Suprapubic skin (tissue), 4 donors: ENCODE measurements at regions not wholly inside any gene's neighbourhood (a gene's known extent, or its start where the extent isn't known, plus 50 kb on each side); places are given as distances from the start of the nearest gene placed in this dataset.

Experiments used
- DNase-seq, 2 donors: peaks; one replicate each; pipeline ENCODE4 v3.0.0-alpha.2; 2019; ENCODE audit warnings: low spot score in 2 of 2
- H3K27ac ChIP-seq: fragments of 200-600 bp; sonication (generic); one replicate; pipeline ENCODE4 v1.5.1; 2019
- H3K27me3 ChIP-seq: fragments of 200-600 bp; sonication (generic); one replicate; pipeline ENCODE4 v1.5.1; 2019
- H3K36me3 ChIP-seq: fragments of 200-600 bp; sonication (generic); one replicate; pipeline ENCODE4 v1.5.1; 2019
- H3K4me1 ChIP-seq: fragments of 200-600 bp; sonication (generic); one replicate; pipeline ENCODE4 v1.5.1; 2019
- H3K4me3 ChIP-seq: fragments of 200-600 bp; sonication (generic); one replicate; pipeline ENCODE4 v1.5.1; 2019; ENCODE audit warnings: mild to moderate bottlenecking
- H3K9me3 ChIP-seq: fragments of 200-600 bp; sonication (generic); one replicate; pipeline ENCODE4 v1.5.1; 2019
- CTCF ChIP-seq, 2 donors: fragments of 200-600 bp in 1 of 2; fragments of 450-650 bp in 1 of 2; sonication (generic) in 1 of 2; IDR thresholded peaks; one replicate each; pipeline ENCODE4 v1.5.1; 2016 to 2019; ENCODE audit warnings: antibody characterized with exemption in 2 of 2, mild to moderate bottlenecking in 1 of 2, moderate library complexity in 1 of 2
- EP300 ChIP-seq: sonication (generic); formaldehyde crosslinking; IDR thresholded peaks from one replicate; pipeline ENCODE4 v1.6.1; 2017; ENCODE audit warnings: antibody characterized with exemption
- POLR2A ChIP-seq, 2 donors: fragments of 450-650 bp; IDR thresholded peaks; one replicate each; pipeline ENCODE4 v1.6.1; 2017; ENCODE audit warnings: antibody characterized with exemption in 2 of 2, mild to moderate bottlenecking in 2 of 2, moderate library complexity in 2 of 2
- POLR2AphosphoS5 ChIP-seq, 3 donors: sonication (generic); formaldehyde crosslinking; IDR thresholded peaks; one replicate each; pipeline ENCODE4 v1.6.1; 2017; ENCODE audit warnings: antibody characterized with exemption in 3 of 3
- WGBS: methylation state at CpG from one replicate; pipeline ENCODE4 v1.1.5; 2018; 5-methylcytosine and 5-hydroxymethylcytosine counted together

DNA sequence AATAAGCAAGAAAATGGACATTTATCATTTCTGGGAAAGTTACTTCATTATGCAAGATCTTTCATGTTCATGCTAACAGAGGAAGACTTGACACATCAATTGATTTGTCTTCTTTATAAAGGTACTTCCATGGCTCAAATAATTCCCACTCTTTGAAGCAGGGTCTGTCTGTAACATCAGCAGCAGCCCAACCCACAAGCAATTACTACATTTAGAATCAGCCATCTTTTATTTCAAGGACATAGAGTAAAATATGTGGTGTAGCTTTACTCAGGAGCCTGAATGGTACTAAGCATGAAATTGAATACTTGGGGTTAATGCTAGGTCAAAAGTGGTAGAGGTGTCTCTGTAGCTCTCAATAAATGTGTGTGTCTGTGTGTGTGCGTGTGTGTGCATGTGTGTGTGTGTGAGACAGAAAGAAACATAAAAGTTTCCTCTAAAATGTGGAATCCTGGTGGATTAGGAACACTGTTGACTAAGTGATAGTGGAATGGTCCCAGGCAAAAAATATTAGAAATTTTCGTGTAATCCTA is 581.1 kb downstream of the CAAP1 start:
- 78% methylated on average over 2 of the region's 2 CpGs for WGBS
- H3K4me3 ChIP-seq = no peak overlapping the region
- DNase-seq = no peak
- TF ChIP-seq EP300 (no peak), POLR2AphosphoS5 (IDR thresholded peaks at IDR 0.05) (no peak), CTCF (IDR thresholded peaks at IDR 0.05) (no peak), POLR2A (IDR thresholded peaks at IDR 0.05) (no peak)
- H3K36me3 ChIP-seq = no peaks in the 10 kb centered on the region
- H3K27me3 ChIP-seq = no peaks in the 10 kb centered on the region
- H3K4me1 ChIP-seq = no peaks in the 10 kb centered on the region
- no peak overlapping the region for H3K27ac ChIP-seq
- H3K9me3 ChIP-seq = no peaks in the 10 kb centered on the region

DNA sequence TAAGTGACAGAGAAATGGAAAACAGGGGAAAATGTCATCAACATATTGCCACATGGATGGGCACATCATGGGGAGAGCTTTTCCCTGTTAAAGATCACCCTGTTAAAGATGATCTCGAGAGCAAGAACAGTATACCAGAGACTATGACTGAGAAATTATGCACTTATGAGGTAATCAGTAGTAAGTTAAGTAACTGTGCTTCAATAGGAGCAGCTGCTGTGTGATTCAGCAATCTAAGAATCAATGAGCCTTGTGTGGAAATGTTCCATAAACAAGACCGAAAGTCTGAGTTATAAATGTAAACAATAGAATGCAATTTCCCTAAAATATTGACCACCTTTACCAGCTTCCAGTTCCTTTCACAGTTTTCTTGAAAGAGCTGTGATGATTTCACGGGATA is 582.3 kb downstream of the CAAP1 start:
- Histone ChIP-seq H3K27ac (no peak overlapping the region), H3K4me3 (no peak overlapping the region), H3K27me3 (no peaks in the 10 kb centered on the region), H3K36me3 (no peaks in the 10 kb centered on the region), H3K4me1 (no peaks in the 10 kb centered on the region), H3K9me3 (no peaks in the 10 kb centered on the region)
- no peak for DNase-seq
- TF ChIP-seq EP300 (no peak), POLR2AphosphoS5 (IDR thresholded peaks at IDR 0.05) (no peak), POLR2A (IDR thresholded peaks at IDR 0.05) (no peak), CTCF (IDR thresholded peaks at IDR 0.05) (no peak)
- 81% methylated on average over 3 of the region's 3 CpGs for WGBS

- Histone ChIP-seq H3K4me1 (no peaks in the 10 kb centered on the region), H3K27me3 (no peaks in the 10 kb centered on the region), H3K27ac (no peak overlapping the region), H3K36me3 (no peaks in the 10 kb centered on the region), H3K9me3 (no peaks in the 10 kb centered on the region), H3K4me3 (no peak overlapping the region)
- TF ChIP-seq POLR2AphosphoS5 (IDR thresholded peaks at IDR 0.05) = no peak
- no peak for TF ChIP-seq POLR2A (IDR thresholded peaks at IDR 0.05)
- DNase-seq = no peak
- 86% methylated on average over 1 of the region's 1 CpG for WGBS
Measured at GRCh38 chr9:26308328-26308727, 584.3 kb downstream of the CAAP1 start.

GRCh38 chr9:26301659-26302058 is 590.9 kb downstream of the CAAP1 start:
- Histone ChIP-seq H3K9me3 (no peaks in the 10 kb centered on the region), H3K4me1 (no peaks in the 10 kb centered on the region), H3K27me3 (no peaks in the 10 kb centered on the region), H3K36me3 (no peaks in the 10 kb centered on the region), H3K4me3 (no peak overlapping the region), H3K27ac (no peak overlapping the region)
- TF ChIP-seq EP300 (no peak), CTCF (IDR thresholded peaks at IDR 0.05) (no peak), POLR2A (IDR thresholded peaks at IDR 0.05) (no peak), POLR2AphosphoS5 (IDR thresholded peaks at IDR 0.05) (no peak)
- WGBS = 57% methylated on average over 1 of the region's 1 CpG
- DNase-seq = no peak

GRCh38 chr9:26301046-26301445 is 591.6 kb downstream of the CAAP1 start:
- TF ChIP-seq POLR2A (IDR thresholded peaks at IDR 0.05) (no peak), EP300 (no peak), POLR2AphosphoS5 (IDR thresholded peaks at IDR 0.05) (no peak)
- no peaks in the 10 kb centered on the region for H3K9me3 ChIP-seq
- no peaks in the 10 kb centered on the region for H3K27me3 ChIP-seq
- no peaks in the 10 kb centered on the region for H3K36me3 ChIP-seq
- H3K27ac ChIP-seq = no peak overlapping the region
- no peak for DNase-seq
- no peaks in the 10 kb centered on the region for H3K4me1 ChIP-seq
- H3K4me3 ChIP-seq = no peak overlapping the region
- 80% methylated on average over 3 of the region's 3 CpGs for WGBS

GRCh38 chr9:26296910-26297572 is 595.6 kb downstream of the CAAP1 start:
- no peaks in the 10 kb centered on the region for H3K9me3 ChIP-seq
- DNase-seq = no peak
- no peaks in the 10 kb centered on the region for H3K4me1 ChIP-seq
- H3K36me3 ChIP-seq = no peaks in the 10 kb centered on the region
- WGBS = 93% methylated on average over 5 of the region's 5 CpGs
- no peak overlapping the region for H3K4me3 ChIP-seq
- no peak overlapping the region for H3K27ac ChIP-seq
- H3K27me3 ChIP-seq = no peaks in the 10 kb centered on the region
- TF ChIP-seq POLR2A (IDR thresholded peaks at IDR 0.05) = no peak
- TF ChIP-seq EP300 = no peak
- no peak for TF ChIP-seq CTCF (IDR thresholded peaks at IDR 0.05)
- TF ChIP-seq POLR2AphosphoS5 (IDR thresholded peaks at IDR 0.05) = no peak
